ENCODE measurements at regions not wholly inside any gene's neighbourhood (a gene's known extent, or its start where the extent isn't known, plus 50 kb on each side); places are given as distances from the start of the nearest gene placed in this dataset.

DNA sequence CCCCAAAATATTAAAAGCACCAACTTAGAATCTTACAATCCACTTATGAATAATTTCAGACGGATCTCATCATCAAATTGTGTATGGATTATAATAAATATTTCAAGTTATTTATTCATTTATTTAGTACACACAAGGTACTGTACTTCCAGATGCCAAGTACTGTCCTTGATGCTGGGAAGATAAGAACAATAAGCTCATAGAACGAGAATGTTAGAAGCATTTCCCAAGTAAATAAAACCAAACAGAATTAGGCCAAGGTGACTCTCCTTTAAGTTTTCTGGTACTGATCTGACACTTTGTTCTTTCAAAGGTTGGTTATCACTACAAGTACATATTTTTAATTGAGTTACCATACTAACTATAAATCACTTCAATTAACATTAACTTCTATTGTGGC lies 416.1 kb upstream of the ETAA1 start:
- TF ChIP-seq, protein P1, sequence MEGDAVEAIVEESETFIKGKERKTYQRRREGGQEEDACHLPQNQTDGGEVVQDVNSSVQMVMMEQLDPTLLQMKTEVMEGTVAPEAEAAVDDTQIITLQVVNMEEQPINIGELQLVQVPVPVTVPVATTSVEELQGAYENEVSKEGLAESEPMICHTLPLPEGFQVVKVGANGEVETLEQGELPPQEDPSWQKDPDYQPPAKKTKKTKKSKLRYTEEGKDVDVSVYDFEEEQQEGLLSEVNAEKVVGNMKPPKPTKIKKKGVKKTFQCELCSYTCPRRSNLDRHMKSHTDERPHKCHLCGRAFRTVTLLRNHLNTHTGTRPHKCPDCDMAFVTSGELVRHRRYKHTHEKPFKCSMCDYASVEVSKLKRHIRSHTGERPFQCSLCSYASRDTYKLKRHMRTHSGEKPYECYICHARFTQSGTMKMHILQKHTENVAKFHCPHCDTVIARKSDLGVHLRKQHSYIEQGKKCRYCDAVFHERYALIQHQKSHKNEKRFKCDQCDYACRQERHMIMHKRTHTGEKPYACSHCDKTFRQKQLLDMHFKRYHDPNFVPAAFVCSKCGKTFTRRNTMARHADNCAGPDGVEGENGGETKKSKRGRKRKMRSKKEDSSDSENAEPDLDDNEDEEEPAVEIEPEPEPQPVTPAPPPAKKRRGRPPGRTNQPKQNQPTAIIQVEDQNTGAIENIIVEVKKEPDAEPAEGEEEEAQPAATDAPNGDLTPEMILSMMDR (IDR thresholded peaks at IDR 0.05) = no peak
- TF ChIP-seq, protein P2, sequence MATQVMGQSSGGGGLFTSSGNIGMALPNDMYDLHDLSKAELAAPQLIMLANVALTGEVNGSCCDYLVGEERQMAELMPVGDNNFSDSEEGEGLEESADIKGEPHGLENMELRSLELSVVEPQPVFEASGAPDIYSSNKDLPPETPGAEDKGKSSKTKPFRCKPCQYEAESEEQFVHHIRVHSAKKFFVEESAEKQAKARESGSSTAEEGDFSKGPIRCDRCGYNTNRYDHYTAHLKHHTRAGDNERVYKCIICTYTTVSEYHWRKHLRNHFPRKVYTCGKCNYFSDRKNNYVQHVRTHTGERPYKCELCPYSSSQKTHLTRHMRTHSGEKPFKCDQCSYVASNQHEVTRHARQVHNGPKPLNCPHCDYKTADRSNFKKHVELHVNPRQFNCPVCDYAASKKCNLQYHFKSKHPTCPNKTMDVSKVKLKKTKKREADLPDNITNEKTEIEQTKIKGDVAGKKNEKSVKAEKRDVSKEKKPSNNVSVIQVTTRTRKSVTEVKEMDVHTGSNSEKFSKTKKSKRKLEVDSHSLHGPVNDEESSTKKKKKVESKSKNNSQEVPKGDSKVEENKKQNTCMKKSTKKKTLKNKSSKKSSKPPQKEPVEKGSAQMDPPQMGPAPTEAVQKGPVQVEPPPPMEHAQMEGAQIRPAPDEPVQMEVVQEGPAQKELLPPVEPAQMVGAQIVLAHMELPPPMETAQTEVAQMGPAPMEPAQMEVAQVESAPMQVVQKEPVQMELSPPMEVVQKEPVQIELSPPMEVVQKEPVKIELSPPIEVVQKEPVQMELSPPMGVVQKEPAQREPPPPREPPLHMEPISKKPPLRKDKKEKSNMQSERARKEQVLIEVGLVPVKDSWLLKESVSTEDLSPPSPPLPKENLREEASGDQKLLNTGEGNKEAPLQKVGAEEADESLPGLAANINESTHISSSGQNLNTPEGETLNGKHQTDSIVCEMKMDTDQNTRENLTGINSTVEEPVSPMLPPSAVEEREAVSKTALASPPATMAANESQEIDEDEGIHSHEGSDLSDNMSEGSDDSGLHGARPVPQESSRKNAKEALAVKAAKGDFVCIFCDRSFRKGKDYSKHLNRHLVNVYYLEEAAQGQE (IDR thresholded peaks at IDR 0.05; ENCODE audit: insufficient read depth in 1 of 2, low read depth in 2 of 2, low read length in 1 of 2) = no peak
- TF ChIP-seq SIN3A (IDR thresholded peaks at IDR 0.05; ENCODE audit: borderline replicate concordance, insufficient read depth, low read depth, low read length) (no peak), TCF7L2 (IDR thresholded peaks at IDR 0.05; ENCODE audit: low read depth, low read length) (no peak), POLR2AphosphoS5 (IDR thresholded peaks at IDR 0.05; ENCODE audit: low read depth, low read length) (no peak)
